ENCODE measurements at regions not wholly inside any gene's neighbourhood (a gene's known extent, or its start where the extent isn't known, plus 50 kb on each side); places are given as distances from the start of the nearest gene placed in this dataset.

GRCh38 chr21:38597421-38597820, 99.1 kb upstream of the ERG start:
- H3K79me2 ChIP-seq (ENCODE audit: control insufficient read depth, insufficient read depth, low read length) = no peaks in the 10 kb centered on the region
- in situ Hi-C loops (cut with MboI) = no loop called here
- no peak overlapping the region for H3K4me2 ChIP-seq (ENCODE audit: insufficient read depth, low read length)
- no peaks in the 10 kb centered on the region for H3K4me1 ChIP-seq (replicated peaks in 1 of 2; ENCODE audit: control insufficient read depth in 2 of 2, insufficient read depth in 2 of 2, low read length in 2 of 2)
- CTCF ChIA-PET (ENCODE audit: low intra/inter-chr PET ratio) = no interaction called here
- no TSS peak for BruUV-seq (replicated peaks)
- DNase-seq (ENCODE audit: extremely low read depth in 1 of 4, low spot score in 3 of 4) = no peak
- no peak overlapping the region for H3K9ac ChIP-seq (ENCODE audit: insufficient read depth in 1 of 2, low read depth in 2 of 2, low read length in 2 of 2)
- H3K36me3 ChIP-seq (ENCODE audit: control insufficient read depth, insufficient read depth, low read length) = no peaks in the 10 kb centered on the region
- TF ChIP-seq RBM22 (IDR thresholded peaks at IDR 0.05; ENCODE audit: low read depth, low read length, poor library complexity, severe bottlenecking) = no peak
- TF ChIP-seq PCBP2 (IDR thresholded peaks at IDR 0.05; ENCODE audit: low read depth, low read length, poor library complexity, severe bottlenecking) = no peak
- no peak for TF ChIP-seq ZNF79 (CRISPR knock-in tag; IDR thresholded peaks at IDR 0.05; ENCODE audit: low read depth)
- TF ChIP-seq GATA2 (CRISPR knock-in tag; IDR thresholded peaks at IDR 0.05) = no peak
- no peak for TF ChIP-seq ZNF395 (CRISPR knock-in tag; IDR thresholded peaks at IDR 0.05)
- TF ChIP-seq ZBTB40 (IDR thresholded peaks at IDR 0.05) = no peak
- TF ChIP-seq ZBTB40 (CRISPR knock-in tag; IDR thresholded peaks at IDR 0.05) = no peak
- no peak for TF ChIP-seq MITF (IDR thresholded peaks at IDR 0.05)
- no peak for TF ChIP-seq SMARCE1 (IDR thresholded peaks at IDR 0.05)
- no peak for TF ChIP-seq ATF3 (IDR thresholded peaks at IDR 0.05)
- no peak for TF ChIP-seq ATF3 (CRISPR knock-in tag; conservative IDR thresholded peaks at IDR 0.05)
- intact Hi-C loops (cut with micrococcal nuclease) = no loop called here
- H3K9me1 ChIP-seq (ENCODE audit: control insufficient read depth, insufficient read depth, low read length) = no peaks in the 10 kb centered on the region
- 0% methylated on average over 2 of the region's 2 CpGs for WGBS (ENCODE audit: insufficient coverage, low coverage, missing lambda C conversion rate)
- no peak overlapping the region for H3K27ac ChIP-seq (ENCODE audit: extremely low read depth, low read depth, low read length)
- no peaks in the 10 kb centered on the region; the same call in 1 of the 2 replicates for H4K20me1 ChIP-seq (replicated peaks; ENCODE audit: control insufficient read depth, insufficient read depth, low read length)
- no peak for FAIRE-seq
- no peak overlapping the region for H2AFZ ChIP-seq (ENCODE audit: low read depth, low read length)
- no peak overlapping the region for H3K4me3 ChIP-seq
- POLR2A ChIA-PET = no interaction called here
- peaks cover 10 to 30% of the 10 kb centered on the region in 2 experiments; a peak in 3 of 5 replicates for H3K27me3 ChIP-seq (ENCODE audit: control insufficient read depth in 2 of 2, insufficient read depth in 2 of 2, low read length in 2 of 2)
- ATAC-seq = no peak
- H3K9me3 ChIP-seq (replicated peaks; ENCODE audit: control insufficient read depth, insufficient read depth, low read depth, low read length) = no peaks in the 10 kb centered on the region
